Activated CD8-positive, alpha-beta memory T cell treated with anti-CD3 and anti-CD28 coated beads, Interleukin-2, amount 10 ng/mL, durations not matched to agents 7 days and 5 days (primary cell): ENCODE measurements at regions not wholly inside any gene's neighbourhood (a gene's known extent, or its start where the extent isn't known, plus 50 kb on each side); places are given as distances from the start of the nearest gene placed in this dataset.

Experiments used
- ATAC-seq: fragments of 150-1000 bp; cut with Tn5 transposase; one replicate; pipeline ENCODE4 v1.10.0; 2021; ENCODE audit warnings: moderate library complexity
- CTCF ChIA-PET: fragments of 350-600 bp; sonication (Branson Sonifier 250); formaldehyde crosslinking; loops from one replicate; lab custom pipeline; 2021; ENCODE audit warnings: antibody characterized with exemption; lab: Charles Lee
- DNase-seq: peaks from one replicate; pipeline ENCODE4 v3.0.0-alpha.2; 2020
- H3K27ac Mint-ChIP-seq: one replicate; pipeline ENCODE4 v1.8.0; 2021; ENCODE audit warnings: mild to moderate bottlenecking, mixed read lengths
- H3K27me3 Mint-ChIP-seq: one replicate; pipeline ENCODE4 v1.8.0; 2021; ENCODE audit warnings: mixed read lengths
- H3K36me3 Mint-ChIP-seq: one replicate; pipeline ENCODE4 v1.8.0; 2021; ENCODE audit warnings: mild to moderate bottlenecking, mixed read lengths
- H3K4me1 Mint-ChIP-seq: one replicate; pipeline ENCODE4 v1.8.0; 2021; ENCODE audit warnings: mixed read lengths
- H3K4me3 Mint-ChIP-seq: one replicate; pipeline ENCODE4 v1.8.0; 2021; ENCODE audit warnings: mild to moderate bottlenecking, moderate library complexity, mixed read lengths
- H3K9me3 Mint-ChIP-seq: one replicate; pipeline ENCODE4 v1.8.0; 2022; ENCODE audit warnings: low read depth, mixed read lengths

GRCh38 chr10:42975005-42975493 lies 101.8 kb upstream of the RET start:
- DNase-seq = no peak
- ATAC-seq = no peak
- CTCF ChIA-PET = no interaction called here

GRCh38 chr10:42975558-42976340 lies 101.1 kb upstream of the RET start:
- Mint-ChIP-seq H3K36me3 (no peaks in the 10 kb centered on the region), H3K4me3 (no peak overlapping the region), H3K27ac (no peak overlapping the region), H3K9me3 (no peaks in the 10 kb centered on the region), H3K4me1 (no peaks in the 10 kb centered on the region), H3K27me3 (no peaks in the 10 kb centered on the region)
- CTCF ChIA-PET = no interaction called here
- no peak for ATAC-seq
- DNase-seq = no peak

More at GRCh38 chr10:42975005-42975493, 101.8 kb upstream of the RET start:
- no peak overlapping the region for H3K4me3 Mint-ChIP-seq
- no peaks in the 10 kb centered on the region for H3K4me1 Mint-ChIP-seq
- no peaks in the 10 kb centered on the region for H3K27me3 Mint-ChIP-seq
- no peak overlapping the region for H3K27ac Mint-ChIP-seq
- no peaks in the 10 kb centered on the region for H3K9me3 Mint-ChIP-seq
- H3K36me3 Mint-ChIP-seq = no peaks in the 10 kb centered on the region

GRCh38 chr10:42976351-42977031 lies 100.4 kb upstream of the RET start:
- Mint-ChIP-seq H3K27me3 (no peaks in the 10 kb centered on the region), H3K4me1 (no peaks in the 10 kb centered on the region), H3K4me3 (no peak overlapping the region), H3K9me3 (no peaks in the 10 kb centered on the region), H3K36me3 (no peaks in the 10 kb centered on the region), H3K27ac (no peak overlapping the region)
- ATAC-seq (no peak), DNase-seq (no peak)
- CTCF ChIA-PET = no interaction called here

- Mint-ChIP-seq H3K4me3 (no peak overlapping the region), H3K27me3 (no peaks in the 10 kb centered on the region), H3K36me3 (no peaks in the 10 kb centered on the region), H3K27ac (no peak overlapping the region), H3K9me3 (no peaks in the 10 kb centered on the region), H3K4me1 (no peaks in the 10 kb centered on the region)
- CTCF ChIA-PET = no interaction called here
- ATAC-seq = no peak
- no peak for DNase-seq
These were observed 99.8 kb upstream of the RET start for GRCh38 chr10:42977032-42977416.

GRCh38 chr10:42979181-42979580 lies 97.7 kb upstream of the RET start:
- DNase-seq = no peak
- H3K27ac Mint-ChIP-seq = no peak overlapping the region
- H3K4me1 Mint-ChIP-seq = no peaks in the 10 kb centered on the region
- H3K36me3 Mint-ChIP-seq = no peaks in the 10 kb centered on the region
- no peak for ATAC-seq
- no peaks in the 10 kb centered on the region for H3K27me3 Mint-ChIP-seq
- no peak overlapping the region for H3K4me3 Mint-ChIP-seq
- H3K9me3 Mint-ChIP-seq = no peaks in the 10 kb centered on the region
- CTCF ChIA-PET = no interaction called here

- DNase-seq (no peak), ATAC-seq (no peak)
- CTCF ChIA-PET = no interaction called here
- H3K36me3 Mint-ChIP-seq = no peaks in the 10 kb centered on the region
- no peaks in the 10 kb centered on the region for H3K27me3 Mint-ChIP-seq
- no peaks in the 10 kb centered on the region for H3K4me1 Mint-ChIP-seq
- no peaks in the 10 kb centered on the region for H3K9me3 Mint-ChIP-seq
- H3K4me3 Mint-ChIP-seq = no peak overlapping the region
- no peak overlapping the region for H3K27ac Mint-ChIP-seq
These were observed 97.0 kb upstream of the RET start for GRCh38 chr10:42979721-42980467.

- Mint-ChIP-seq H3K36me3 (no peaks in the 10 kb centered on the region), H3K4me1 (no peaks in the 10 kb centered on the region), H3K27me3 (no peaks in the 10 kb centered on the region), H3K4me3 (no peak overlapping the region), H3K27ac (no peak overlapping the region), H3K9me3 (no peaks in the 10 kb centered on the region)
- DNase-seq (peak; percentile 31), ATAC-seq (no peak)
- CTCF ChIA-PET = no interaction called here
These were observed 96.1 kb upstream of the RET start for GRCh38 chr10:42980553-42981357.

GRCh38 chr10:42981358-42982236 lies 95.3 kb upstream of the RET start:
- no peaks in the 10 kb centered on the region for H3K9me3 Mint-ChIP-seq
- H3K4me1 Mint-ChIP-seq = no peaks in the 10 kb centered on the region
- no peaks in the 10 kb centered on the region for H3K27me3 Mint-ChIP-seq
- H3K36me3 Mint-ChIP-seq = no peaks in the 10 kb centered on the region
- H3K27ac Mint-ChIP-seq = no peak overlapping the region
- no peak overlapping the region for H3K4me3 Mint-ChIP-seq
- CTCF ChIA-PET = no interaction called here
- ATAC-seq = no peak
- DNase-seq = peak; percentile 38

GRCh38 chr10:42982891-42983506 lies 93.9 kb upstream of the RET start:
- H3K4me1 Mint-ChIP-seq = no peaks in the 10 kb centered on the region

GRCh38 chr10:42983591-42983990 lies 93.3 kb upstream of the RET start:
- no peak overlapping the region for H3K4me3 Mint-ChIP-seq
- no peaks in the 10 kb centered on the region for H3K9me3 Mint-ChIP-seq
- no peak for ATAC-seq
- H3K27me3 Mint-ChIP-seq = no peaks in the 10 kb centered on the region
- H3K4me1 Mint-ChIP-seq = no peaks in the 10 kb centered on the region
- no peak for DNase-seq
- H3K36me3 Mint-ChIP-seq = no peaks in the 10 kb centered on the region
- CTCF ChIA-PET = no interaction called here
- H3K27ac Mint-ChIP-seq = no peak overlapping the region

More at GRCh38 chr10:42982891-42983506, 93.9 kb upstream of the RET start:
- ATAC-seq (no peak), DNase-seq (peak; percentile 21)
- Mint-ChIP-seq H3K9me3 (no peaks in the 10 kb centered on the region), H3K4me3 (no peak overlapping the region), H3K27me3 (no peaks in the 10 kb centered on the region), H3K36me3 (no peaks in the 10 kb centered on the region), H3K27ac (no peak overlapping the region)
- CTCF ChIA-PET = no interaction called here

GRCh38 chr10:42984035-42984610 lies 92.7 kb upstream of the RET start:
- CTCF ChIA-PET = no interaction called here
- DNase-seq (peak; percentile 31), ATAC-seq (no peak)
- Mint-ChIP-seq H3K9me3 (no peaks in the 10 kb centered on the region), H3K36me3 (no peaks in the 10 kb centered on the region), H3K27ac (no peak overlapping the region), H3K4me3 (no peak overlapping the region), H3K27me3 (no peaks in the 10 kb centered on the region), H3K4me1 (peaks cover 2% of the 10 kb centered on the region)
